Stomach (tissue), 4 donors: ENCODE measurements at regions not wholly inside any gene's neighbourhood (a gene's known extent, or its start where the extent isn't known, plus 50 kb on each side); places are given as distances from the start of the nearest gene placed in this dataset.

Experiments used
- EP300 ChIP-seq: sonication (generic); formaldehyde crosslinking; IDR thresholded peaks from one replicate; pipeline ENCODE4 v1.6.1; 2017; ENCODE audit warnings: antibody characterized with exemption
- POLR2A ChIP-seq, 4 donors: fragments of 450-650 bp; IDR thresholded peaks; one replicate each; pipeline ENCODE4 v1.6.1; 2016; ENCODE audit warnings: antibody characterized with exemption in 4 of 4, control low read depth in 2 of 4, mild to moderate bottlenecking in 1 of 4, moderate library complexity in 1 of 4
- POLR2AphosphoS5 ChIP-seq, 3 donors: sonication (generic); formaldehyde crosslinking; IDR thresholded peaks; one replicate each; pipeline ENCODE4 v1.6.1; 2016; ENCODE audit warnings: antibody characterized with exemption in 3 of 3
- TF ChIP-seq, protein P1 (sequence below), 7 experiments: fragments of 450-650 bp in 4 of 7; fragments of 200-600 bp in 3 of 7; sonication (generic) in 3 of 7; IDR thresholded peaks; one replicate each; pipeline ENCODE4 v1.5.1; 2016 to 2019; ENCODE audit warnings: antibody characterized with exemption in 7 of 7, control low read depth in 2 of 7, mild to moderate bottlenecking in 1 of 7

DNA sequence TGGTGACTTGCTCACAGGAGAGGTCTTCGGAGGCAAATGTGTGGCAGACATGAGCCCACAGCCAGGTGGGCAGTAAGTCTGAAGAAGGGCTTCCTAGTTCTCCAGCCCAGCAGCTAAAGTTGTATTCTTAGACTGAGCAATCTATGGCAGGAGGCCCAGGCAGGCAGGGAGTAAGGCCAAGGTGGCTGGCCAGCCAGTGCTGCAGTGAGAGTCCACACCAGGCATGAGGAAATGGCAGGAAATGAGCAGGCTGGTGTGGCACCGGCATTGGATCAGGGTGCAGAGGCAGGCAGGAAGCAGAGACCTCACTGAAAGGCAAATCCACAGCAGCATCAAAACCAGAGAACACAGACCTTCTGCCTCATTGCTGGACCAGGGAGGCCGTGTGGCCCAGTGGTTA, 84.6 kb upstream of the PDE1C start:
- TF ChIP-seq POLR2A (IDR thresholded peaks at IDR 0.05) (no peak), EP300 (no peak), POLR2AphosphoS5 (IDR thresholded peaks at IDR 0.05) (no peak)
- TF ChIP-seq, protein P1, sequence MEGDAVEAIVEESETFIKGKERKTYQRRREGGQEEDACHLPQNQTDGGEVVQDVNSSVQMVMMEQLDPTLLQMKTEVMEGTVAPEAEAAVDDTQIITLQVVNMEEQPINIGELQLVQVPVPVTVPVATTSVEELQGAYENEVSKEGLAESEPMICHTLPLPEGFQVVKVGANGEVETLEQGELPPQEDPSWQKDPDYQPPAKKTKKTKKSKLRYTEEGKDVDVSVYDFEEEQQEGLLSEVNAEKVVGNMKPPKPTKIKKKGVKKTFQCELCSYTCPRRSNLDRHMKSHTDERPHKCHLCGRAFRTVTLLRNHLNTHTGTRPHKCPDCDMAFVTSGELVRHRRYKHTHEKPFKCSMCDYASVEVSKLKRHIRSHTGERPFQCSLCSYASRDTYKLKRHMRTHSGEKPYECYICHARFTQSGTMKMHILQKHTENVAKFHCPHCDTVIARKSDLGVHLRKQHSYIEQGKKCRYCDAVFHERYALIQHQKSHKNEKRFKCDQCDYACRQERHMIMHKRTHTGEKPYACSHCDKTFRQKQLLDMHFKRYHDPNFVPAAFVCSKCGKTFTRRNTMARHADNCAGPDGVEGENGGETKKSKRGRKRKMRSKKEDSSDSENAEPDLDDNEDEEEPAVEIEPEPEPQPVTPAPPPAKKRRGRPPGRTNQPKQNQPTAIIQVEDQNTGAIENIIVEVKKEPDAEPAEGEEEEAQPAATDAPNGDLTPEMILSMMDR (IDR thresholded peaks at IDR 0.05) = no peak
